ENCODE measurements at regions not wholly inside any gene's neighbourhood (a gene's known extent, or its start where the extent isn't known, plus 50 kb on each side); places are given as distances from the start of the nearest gene placed in this dataset.

DNA sequence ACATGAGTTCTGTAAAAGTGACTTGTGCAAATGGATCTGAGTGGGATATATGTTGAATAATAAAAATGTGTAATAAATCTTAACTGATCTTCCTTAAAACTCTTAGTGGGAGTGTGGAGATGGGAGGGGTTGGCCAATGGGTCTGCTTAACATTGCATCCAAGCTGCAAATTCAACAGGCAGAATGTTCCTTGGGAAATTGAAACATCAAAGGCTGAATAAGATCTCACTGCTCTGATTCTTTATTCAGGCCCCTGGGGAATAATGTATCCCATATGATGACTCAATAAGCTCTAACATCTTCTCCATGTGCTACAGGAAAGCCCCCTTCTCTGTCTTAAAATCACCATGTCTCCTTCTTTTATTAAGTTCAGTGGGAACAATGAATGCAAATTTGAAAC is 373.2 kb upstream of the PODXL start:
- no peak for TF ChIP-seq CTCF (optimal IDR thresholded peaks at IDR 0.05 in 1 of 3, IDR thresholded peaks at IDR 0.05 in 1 of 3, conservative IDR thresholded peaks at IDR 0.05 in 1 of 3; ENCODE audit: extremely low read depth in 1 of 3, insufficient read depth in 2 of 3, low read length in 3 of 3)
- no peak for TF ChIP-seq EZH2 (IDR thresholded peaks at IDR 0.05; ENCODE audit: low read length)
